GM18868 (cell line): ENCODE measurements at regions not wholly inside any gene's neighbourhood (a gene's known extent, or its start where the extent isn't known, plus 50 kb on each side); places are given as distances from the start of the nearest gene placed in this dataset.
"Not testable (repeated sequence)": the region's sequence is repeated elsewhere in the genome, so short reads cannot be mapped to it uniquely, and the experiment has no call there.

Experiments
- ATAC-seq: cut with Tn5 transposase; IDR thresholded peaks from one replicate; pipeline ENCODE4 v1.9.1; 2021; ENCODE audit warnings: mild to moderate bottlenecking, moderate library complexity; ENCODE audit not compliant: unreplicated experiment

GRCh38 chr3:177356113-177356512 is 158.8 kb upstream of the TBL1XR1 start:
- no peak for ATAC-seq

GRCh38 chr3:177356952-177357351 is 159.7 kb upstream of the TBL1XR1 start:
- ATAC-seq, result no peak

- no peak for ATAC-seq
These were observed 160.2 kb upstream of the TBL1XR1 start for GRCh38 chr3:177357352-177358090.

DNA sequence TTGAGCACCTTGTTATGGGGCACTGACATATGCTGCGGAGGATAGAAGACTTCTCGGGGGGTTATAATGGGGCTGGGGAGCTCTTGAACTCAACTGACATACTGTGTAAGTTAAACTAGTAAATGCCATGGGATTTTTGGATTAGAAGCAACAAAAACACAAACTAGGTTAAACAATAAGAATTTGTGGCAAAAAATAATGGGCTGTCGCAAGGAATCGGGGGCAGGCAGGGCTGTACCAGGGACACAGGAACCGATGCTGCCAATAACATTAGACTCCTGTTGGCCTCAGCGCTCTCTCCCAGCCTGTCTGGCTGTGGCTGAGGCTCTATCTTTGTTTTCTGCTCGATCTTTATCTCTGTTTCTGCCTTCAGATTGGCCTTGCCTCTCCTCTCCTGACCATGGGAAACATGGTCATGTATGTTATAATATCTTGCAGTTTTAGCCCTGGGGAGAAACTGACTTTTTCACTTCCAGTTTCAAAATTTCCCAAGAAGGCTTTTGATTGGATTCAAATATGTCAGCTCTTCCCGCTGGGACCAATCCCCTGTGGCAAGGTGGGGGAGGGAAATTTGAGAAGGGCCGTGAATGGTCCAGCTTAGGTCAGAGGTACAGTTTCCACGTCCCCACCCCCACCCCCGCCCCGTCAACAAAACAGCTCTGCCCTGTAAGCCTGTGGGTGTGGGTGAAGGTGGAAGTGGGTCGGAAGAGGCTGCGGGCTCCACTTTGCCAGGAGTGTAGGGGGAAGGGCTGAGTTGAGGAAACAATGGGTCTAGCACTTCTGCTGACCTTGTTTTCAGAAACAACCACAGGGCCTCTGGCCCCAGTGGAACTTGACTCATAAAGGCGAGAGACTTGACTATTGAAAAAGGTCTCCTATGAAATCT is 161.1 kb upstream of the TBL1XR1 start:
- ATAC-seq, result peak; percentile 32

DNA sequence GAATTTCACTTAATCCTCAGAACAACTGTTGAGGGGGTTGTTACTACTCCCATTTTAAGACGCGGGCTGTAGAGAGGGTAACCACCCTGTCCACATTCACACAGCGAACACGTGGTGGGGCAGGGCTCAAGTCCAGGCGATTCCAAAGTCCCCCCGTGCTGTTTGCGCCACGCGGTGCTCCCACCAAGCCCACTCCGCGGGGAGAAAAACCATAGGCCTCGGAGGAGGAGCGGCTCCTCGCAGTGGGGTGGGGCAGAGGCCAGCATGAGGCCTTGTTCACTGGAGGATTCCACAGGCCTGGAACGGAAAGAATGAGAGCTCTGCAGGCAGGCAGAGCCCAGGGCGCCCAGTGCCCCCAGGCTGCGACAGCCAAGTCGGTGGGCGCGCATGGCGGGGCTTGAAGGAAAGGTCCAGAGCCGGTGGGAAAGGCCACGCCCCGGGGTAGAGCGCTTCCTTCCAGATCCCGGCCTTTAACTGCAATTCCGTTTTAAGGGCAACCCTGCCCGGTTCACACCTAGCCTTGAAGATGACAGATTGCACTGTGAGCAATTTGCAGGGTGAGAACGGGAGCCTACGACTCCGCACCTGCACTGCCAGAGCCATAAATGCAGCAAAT is 161.8 kb upstream of the TBL1XR1 start:
- peak; percentile 14 for ATAC-seq

- peak; percentile 78 for ATAC-seq
These were observed 162.5 kb upstream of the TBL1XR1 start for GRCh38 chr3:177359593-177360357.

DNA sequence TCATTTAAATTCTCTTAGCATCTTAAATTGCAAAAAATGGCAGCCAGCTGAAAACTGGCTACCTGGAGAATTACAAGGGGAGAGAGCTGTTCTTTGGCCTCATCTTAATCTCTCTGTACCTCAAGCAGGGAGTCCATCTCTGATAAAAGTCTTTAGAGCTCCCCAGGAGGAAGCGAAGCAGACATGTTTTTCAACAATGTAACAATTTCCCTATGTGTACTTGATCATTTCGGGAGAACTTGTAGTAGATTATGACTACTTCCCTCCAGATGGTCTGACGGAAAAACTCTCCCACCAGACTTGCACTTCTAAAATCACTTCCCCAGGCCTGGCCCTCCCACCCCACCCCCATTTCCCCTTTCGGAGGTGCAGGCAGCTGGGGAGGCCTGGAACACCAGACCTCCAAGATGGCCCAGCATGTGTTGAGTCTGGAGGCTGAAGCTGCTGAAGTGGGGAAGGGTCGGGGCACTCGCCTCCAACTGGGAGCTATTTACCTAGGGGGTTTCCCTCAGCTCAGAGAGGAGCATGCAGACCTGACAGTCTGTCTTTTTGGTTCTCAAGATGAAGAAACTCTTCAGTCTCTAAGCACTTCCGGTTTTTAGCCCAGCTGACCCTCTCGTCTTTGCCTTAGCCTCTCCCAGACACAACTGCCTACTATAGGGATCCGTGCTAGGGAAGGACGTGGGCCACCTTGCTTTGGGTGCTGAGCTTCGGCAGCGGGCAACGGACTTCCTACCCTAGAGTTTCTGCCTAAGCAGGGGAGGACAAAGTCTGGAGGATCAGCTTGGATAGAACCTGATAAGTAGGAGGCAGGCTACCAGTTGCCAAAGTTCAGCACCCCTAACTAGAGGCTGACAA is 164.0 kb upstream of the TBL1XR1 start:
- ATAC-seq, result no peak

DNA sequence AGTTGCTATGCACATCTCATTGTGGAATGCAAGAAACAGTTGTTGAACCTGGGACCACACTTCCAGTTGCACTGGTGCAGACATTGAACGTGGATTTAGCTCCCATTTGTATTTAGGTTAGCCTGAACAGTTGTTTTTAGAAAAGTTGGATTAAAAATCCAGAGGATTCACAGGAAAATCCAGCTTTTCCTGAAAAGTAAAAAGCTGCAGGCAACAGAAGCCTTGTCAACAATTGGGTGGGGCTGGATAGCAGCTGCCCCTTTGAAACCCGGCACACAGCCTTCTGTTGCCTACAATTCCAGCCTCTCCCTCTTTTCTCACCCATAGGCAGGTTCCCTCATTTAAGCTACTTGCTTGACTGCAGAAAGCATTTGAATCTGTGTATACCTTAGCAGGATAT is 165.3 kb upstream of the TBL1XR1 start:
- no peak for ATAC-seq

DNA sequence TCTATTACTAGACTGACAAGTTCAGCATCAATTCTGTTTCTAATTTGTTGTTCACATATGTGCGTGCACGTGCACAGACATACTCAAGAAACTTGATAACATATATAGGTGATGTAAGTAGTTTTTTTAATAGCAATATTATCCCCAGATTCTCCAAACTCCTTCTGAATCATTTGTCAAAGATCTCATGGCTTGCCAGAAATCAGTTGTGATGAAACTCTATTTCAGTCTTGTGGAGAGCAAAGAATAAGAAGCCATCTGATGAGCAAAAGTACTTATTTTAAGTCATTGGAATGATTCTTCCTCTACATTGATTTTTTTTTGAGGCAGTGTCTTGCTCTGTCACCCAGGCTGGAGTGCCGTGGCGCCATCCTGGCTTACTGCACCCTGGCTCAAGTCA is 167.0 kb upstream of the TBL1XR1 start:
- no peak for ATAC-seq

DNA sequence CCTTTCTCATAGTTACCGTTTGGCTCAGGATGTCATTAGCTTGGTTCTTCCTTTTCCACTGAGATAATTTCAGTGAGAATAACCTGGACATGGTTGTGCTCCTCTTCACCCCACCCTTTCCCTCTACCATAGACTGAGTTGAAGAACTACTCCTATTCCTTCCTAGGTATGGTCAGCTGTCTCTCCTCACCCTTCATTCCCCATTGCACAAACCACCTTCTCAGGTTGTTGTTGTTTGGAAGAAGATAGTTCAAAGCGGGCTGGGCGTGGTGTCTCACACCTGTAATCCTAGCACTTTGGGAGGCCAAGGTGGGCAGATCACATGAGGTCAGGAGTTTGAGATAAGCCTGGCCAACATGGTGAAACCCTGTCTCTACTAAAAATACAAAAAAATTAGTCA is 168.0 kb upstream of the TBL1XR1 start:
- ATAC-seq, result not testable (repeated sequence)

GRCh38 chr3:177367788-177368187 is 170.5 kb upstream of the TBL1XR1 start:
- no peak for ATAC-seq

GRCh38 chr3:177370246-177370822 is 173.1 kb upstream of the TBL1XR1 start:
- no peak for ATAC-seq

GRCh38 chr3:177371146-177371545 is 173.9 kb upstream of the TBL1XR1 start:
- no peak for ATAC-seq

- ATAC-seq, result no peak
These were observed 174.6 kb upstream of the TBL1XR1 start for GRCh38 chr3:177371888-177372287.

DNA sequence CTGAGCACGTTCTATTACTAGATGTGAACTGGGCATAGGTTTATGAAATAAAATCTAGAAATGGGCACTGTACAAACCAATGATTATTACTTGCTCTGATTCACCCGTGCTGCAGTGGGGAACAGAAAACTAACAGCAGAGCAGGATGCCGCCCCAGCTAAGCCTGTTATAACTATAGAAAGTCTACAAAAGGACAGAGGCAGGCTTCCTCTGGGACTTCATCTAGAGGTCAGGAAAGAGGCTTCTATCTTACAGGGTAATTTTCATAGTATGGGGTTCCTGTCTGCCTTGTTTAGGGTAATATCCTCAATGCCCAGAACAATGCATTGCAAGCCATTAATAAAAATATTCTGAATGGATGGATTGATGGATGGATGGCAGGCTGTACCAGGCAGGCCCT is 177.0 kb upstream of the TBL1XR1 start:
- ATAC-seq, result peak; percentile 36

DNA sequence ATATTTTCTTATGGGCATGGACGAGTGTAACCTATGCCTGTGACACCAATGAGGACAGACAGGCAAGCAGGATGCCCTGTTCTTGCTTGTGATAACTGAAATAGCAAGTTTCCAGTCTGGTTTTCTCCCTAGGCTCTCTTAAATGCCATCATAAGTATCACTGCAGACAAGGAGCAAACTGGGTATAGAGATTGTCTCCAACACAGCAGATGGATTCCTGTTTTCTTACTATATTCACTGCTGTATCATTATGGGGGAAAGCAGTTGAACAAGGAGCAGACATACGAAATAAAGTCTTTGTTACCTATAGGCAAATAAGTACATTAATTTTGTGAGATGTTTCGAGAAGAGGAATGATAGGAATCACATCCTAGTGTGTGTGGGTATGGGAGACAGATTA is 178.0 kb upstream of the TBL1XR1 start:
- no peak for ATAC-seq

- no peak for ATAC-seq
These were observed 179.9 kb upstream of the TBL1XR1 start for GRCh38 chr3:177377166-177377565.

GRCh38 chr3:177378168-177378567 is 180.9 kb upstream of the TBL1XR1 start:
- peak; percentile 85 for ATAC-seq

DNA sequence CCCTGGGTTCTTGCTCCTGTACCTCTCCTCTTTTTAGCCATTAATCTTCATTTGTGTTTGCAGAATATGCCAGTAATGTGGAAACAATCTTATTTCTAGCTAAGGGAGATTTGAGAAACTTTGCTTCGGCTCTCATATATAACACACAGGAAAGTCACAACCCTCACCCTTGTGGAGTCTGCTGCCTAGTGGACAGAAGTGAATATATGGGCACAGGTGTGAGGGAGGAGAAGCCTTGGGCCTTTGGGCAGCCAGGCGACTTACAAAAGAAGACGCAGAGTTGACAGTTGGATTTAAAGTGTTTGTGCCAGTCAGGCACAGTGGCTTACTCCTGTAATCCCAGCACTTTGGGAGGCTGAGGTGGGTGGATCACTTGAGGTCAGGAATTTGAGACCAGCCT is 181.8 kb upstream of the TBL1XR1 start:
- ATAC-seq, result no peak

GRCh38 chr3:177381070-177381469 is 183.8 kb upstream of the TBL1XR1 start:
- ATAC-seq, result no peak
